ENCODE measurements at regions not wholly inside any gene's neighbourhood (a gene's known extent, or its start where the extent isn't known, plus 50 kb on each side); places are given as distances from the start of the nearest gene placed in this dataset.

DNA sequence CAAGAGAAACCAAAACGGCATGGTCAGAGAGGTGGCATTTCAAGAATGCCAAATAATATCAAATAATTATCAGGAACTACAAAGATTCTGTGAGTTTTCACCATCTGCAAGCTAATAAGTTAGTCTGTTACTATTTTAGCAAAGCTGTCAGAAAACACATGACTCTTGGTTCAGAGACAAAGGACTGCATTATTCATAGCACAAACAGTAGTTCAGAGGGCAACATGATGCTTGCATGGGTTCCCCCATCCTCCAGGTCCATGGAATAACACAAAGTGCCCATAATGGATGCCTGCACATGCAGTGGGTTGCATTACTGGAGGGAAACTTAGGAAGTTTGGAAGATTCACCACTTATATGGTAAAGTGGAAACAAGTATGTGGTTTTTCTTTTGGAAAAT is 228.8 kb upstream of the ALCAM start:
- TF ChIP-seq, protein P1, sequence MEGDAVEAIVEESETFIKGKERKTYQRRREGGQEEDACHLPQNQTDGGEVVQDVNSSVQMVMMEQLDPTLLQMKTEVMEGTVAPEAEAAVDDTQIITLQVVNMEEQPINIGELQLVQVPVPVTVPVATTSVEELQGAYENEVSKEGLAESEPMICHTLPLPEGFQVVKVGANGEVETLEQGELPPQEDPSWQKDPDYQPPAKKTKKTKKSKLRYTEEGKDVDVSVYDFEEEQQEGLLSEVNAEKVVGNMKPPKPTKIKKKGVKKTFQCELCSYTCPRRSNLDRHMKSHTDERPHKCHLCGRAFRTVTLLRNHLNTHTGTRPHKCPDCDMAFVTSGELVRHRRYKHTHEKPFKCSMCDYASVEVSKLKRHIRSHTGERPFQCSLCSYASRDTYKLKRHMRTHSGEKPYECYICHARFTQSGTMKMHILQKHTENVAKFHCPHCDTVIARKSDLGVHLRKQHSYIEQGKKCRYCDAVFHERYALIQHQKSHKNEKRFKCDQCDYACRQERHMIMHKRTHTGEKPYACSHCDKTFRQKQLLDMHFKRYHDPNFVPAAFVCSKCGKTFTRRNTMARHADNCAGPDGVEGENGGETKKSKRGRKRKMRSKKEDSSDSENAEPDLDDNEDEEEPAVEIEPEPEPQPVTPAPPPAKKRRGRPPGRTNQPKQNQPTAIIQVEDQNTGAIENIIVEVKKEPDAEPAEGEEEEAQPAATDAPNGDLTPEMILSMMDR (IDR thresholded peaks at IDR 0.05) = no peak
- TF ChIP-seq POLR2A (IDR thresholded peaks at IDR 0.05) = no peak
